ENCODE measurements at regions not wholly inside any gene's neighbourhood (a gene's known extent, or its start where the extent isn't known, plus 50 kb on each side); places are given as distances from the start of the nearest gene placed in this dataset.
"Not testable (repeated sequence)": the region's sequence is repeated elsewhere in the genome, so short reads cannot be mapped to it uniquely, and the experiment has no call there.

DNA sequence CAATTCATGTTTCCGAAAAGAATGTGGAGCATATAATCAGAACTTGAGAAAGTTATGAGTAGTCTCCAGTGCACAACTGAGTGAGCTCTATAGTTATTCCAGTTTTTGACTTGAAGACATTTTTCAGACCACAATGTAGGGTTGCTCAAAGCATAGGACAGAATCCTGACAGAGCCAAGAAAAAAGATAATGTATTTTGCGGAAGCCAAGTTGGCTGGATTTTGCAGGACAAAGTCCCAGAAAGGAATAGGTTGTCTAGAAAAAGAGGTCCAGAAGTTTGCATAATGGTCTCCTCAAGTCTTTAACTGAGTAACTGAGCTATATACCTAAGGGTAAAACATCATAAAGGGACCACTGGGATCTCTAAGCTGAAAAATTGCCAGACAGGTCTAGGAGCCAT is 1028.0 kb downstream of the TAF11L14 start:
- CTCF ChIA-PET, result interaction anchor here (0.6 kb wide), 1 partner anchor 269 kb away, joined by 3 read pairs; no protein-coding TSS in a partner anchor
- Histone ChIP-seq H3K36me3 (ENCODE audit: control insufficient read depth in 2 of 2, insufficient read depth in 1 of 2, low read length in 2 of 2) (no peaks in the 10 kb centered on the region), H3K4me3 (ENCODE audit: low read depth, low read length) (no peak overlapping the region), H3K9me3 (ENCODE audit: control insufficient read depth, insufficient read depth, low read depth, low read length) (no peaks in the 10 kb centered on the region), H3K27ac (ENCODE audit: extremely low read depth, low read depth, low read length) (no peak overlapping the region), H3K4me1 (ENCODE audit: control insufficient read depth, insufficient read depth, low read length) (no peaks in the 10 kb centered on the region)
- TF ChIP-seq ZNF571 (tag by site-specific recombination; IDR thresholded peaks at IDR 0.05) (no peak), RBAK (tag by site-specific recombination; IDR thresholded peaks at IDR 0.05) (no peak), ZNF292 (tag by site-specific recombination; IDR thresholded peaks at IDR 0.05; ENCODE audit: borderline replicate concordance, low read depth) (no peak), ZNF514 (tag by site-specific recombination; IDR thresholded peaks at IDR 0.05) (no peak), ZNF10 (tag by site-specific recombination; IDR thresholded peaks at IDR 0.05) (no peak)
- POLR2A ChIA-PET, result no interaction called here

GRCh38 chr5:18674212-18674611 is 1040.0 kb downstream of the TAF11L14 start:
- H3K9me3 ChIP-seq (ENCODE audit: control insufficient read depth, insufficient read depth, low read depth, low read length); H3K36me3 ChIP-seq (ENCODE audit: control insufficient read depth in 2 of 2, insufficient read depth in 1 of 2, low read length in 2 of 2); POLR2A ChIA-PET; CTCF ChIA-PET; H3K4me3 ChIP-seq (ENCODE audit: low read depth, low read length); H3K4me1 ChIP-seq (ENCODE audit: control insufficient read depth, insufficient read depth, low read length); H3K27ac ChIP-seq (ENCODE audit: extremely low read depth, low read depth, low read length): not testable (repeated sequence)

- ChIA-PET POLR2A (no interaction called here), CTCF (no interaction called here)
- Histone ChIP-seq H3K27ac (ENCODE audit: extremely low read depth, low read depth, low read length) (no peak overlapping the region), H3K4me3 (ENCODE audit: low read depth, low read length) (no peak overlapping the region), H3K4me1 (ENCODE audit: control insufficient read depth, insufficient read depth, low read length) (no peaks in the 10 kb centered on the region), H3K9me3 (ENCODE audit: control insufficient read depth, insufficient read depth, low read depth, low read length) (no peaks in the 10 kb centered on the region), H3K36me3 (ENCODE audit: control insufficient read depth in 2 of 2, insufficient read depth in 1 of 2, low read length in 2 of 2) (no peaks in the 10 kb centered on the region)
- TF ChIP-seq YY2 (tag by site-specific recombination; IDR thresholded peaks at IDR 0.05), result no peak
- TF ChIP-seq, protein P1, sequence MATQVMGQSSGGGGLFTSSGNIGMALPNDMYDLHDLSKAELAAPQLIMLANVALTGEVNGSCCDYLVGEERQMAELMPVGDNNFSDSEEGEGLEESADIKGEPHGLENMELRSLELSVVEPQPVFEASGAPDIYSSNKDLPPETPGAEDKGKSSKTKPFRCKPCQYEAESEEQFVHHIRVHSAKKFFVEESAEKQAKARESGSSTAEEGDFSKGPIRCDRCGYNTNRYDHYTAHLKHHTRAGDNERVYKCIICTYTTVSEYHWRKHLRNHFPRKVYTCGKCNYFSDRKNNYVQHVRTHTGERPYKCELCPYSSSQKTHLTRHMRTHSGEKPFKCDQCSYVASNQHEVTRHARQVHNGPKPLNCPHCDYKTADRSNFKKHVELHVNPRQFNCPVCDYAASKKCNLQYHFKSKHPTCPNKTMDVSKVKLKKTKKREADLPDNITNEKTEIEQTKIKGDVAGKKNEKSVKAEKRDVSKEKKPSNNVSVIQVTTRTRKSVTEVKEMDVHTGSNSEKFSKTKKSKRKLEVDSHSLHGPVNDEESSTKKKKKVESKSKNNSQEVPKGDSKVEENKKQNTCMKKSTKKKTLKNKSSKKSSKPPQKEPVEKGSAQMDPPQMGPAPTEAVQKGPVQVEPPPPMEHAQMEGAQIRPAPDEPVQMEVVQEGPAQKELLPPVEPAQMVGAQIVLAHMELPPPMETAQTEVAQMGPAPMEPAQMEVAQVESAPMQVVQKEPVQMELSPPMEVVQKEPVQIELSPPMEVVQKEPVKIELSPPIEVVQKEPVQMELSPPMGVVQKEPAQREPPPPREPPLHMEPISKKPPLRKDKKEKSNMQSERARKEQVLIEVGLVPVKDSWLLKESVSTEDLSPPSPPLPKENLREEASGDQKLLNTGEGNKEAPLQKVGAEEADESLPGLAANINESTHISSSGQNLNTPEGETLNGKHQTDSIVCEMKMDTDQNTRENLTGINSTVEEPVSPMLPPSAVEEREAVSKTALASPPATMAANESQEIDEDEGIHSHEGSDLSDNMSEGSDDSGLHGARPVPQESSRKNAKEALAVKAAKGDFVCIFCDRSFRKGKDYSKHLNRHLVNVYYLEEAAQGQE (tag by site-specific recombination; IDR thresholded peaks at IDR 0.05), result no peak
- TF ChIP-seq ZNF626 (tag by site-specific recombination; IDR thresholded peaks at IDR 0.05), result no peak
- TF ChIP-seq ZBTB11 (tag by site-specific recombination; conservative IDR thresholded peaks at IDR 0.05; ENCODE audit: low read depth), result no peak
- TF ChIP-seq ZNF248 (tag by site-specific recombination; IDR thresholded peaks at IDR 0.05), result no peak
- TF ChIP-seq, protein P2, sequence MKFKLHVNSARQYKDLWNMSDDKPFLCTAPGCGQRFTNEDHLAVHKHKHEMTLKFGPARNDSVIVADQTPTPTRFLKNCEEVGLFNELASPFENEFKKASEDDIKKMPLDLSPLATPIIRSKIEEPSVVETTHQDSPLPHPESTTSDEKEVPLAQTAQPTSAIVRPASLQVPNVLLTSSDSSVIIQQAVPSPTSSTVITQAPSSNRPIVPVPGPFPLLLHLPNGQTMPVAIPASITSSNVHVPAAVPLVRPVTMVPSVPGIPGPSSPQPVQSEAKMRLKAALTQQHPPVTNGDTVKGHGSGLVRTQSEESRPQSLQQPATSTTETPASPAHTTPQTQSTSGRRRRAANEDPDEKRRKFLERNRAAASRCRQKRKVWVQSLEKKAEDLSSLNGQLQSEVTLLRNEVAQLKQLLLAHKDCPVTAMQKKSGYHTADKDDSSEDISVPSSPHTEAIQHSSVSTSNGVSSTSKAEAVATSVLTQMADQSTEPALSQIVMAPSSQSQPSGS (tag by site-specific recombination; IDR thresholded peaks at IDR 0.05; ENCODE audit: low read depth), result no peak
- no peak for TF ChIP-seq KLF7 (tag by site-specific recombination; IDR thresholded peaks at IDR 0.05; ENCODE audit: borderline replicate concordance)
- no peak for TF ChIP-seq ZNF510 (tag by site-specific recombination; IDR thresholded peaks at IDR 0.05; ENCODE audit: insufficient replicate concordance)
- TF ChIP-seq ZNF23 (tag by site-specific recombination; IDR thresholded peaks at IDR 0.05; ENCODE audit: borderline replicate concordance), result no peak
- TF ChIP-seq ZNF610 (tag by site-specific recombination; IDR thresholded peaks at IDR 0.05; ENCODE audit: borderline replicate concordance), result no peak
- TF ChIP-seq ZNF664 (tag by site-specific recombination; IDR thresholded peaks at IDR 0.05), result no peak
- TF ChIP-seq ZBTB7A (tag by site-specific recombination; IDR thresholded peaks at IDR 0.05; ENCODE audit: low read depth), result no peak
- TF ChIP-seq ZNF148 (tag by site-specific recombination; IDR thresholded peaks at IDR 0.05; ENCODE audit: borderline replicate concordance), result no peak
- no peak for TF ChIP-seq ZNF768 (tag by site-specific recombination; IDR thresholded peaks at IDR 0.05)
- no peak for TF ChIP-seq ZNF426 (tag by site-specific recombination; IDR thresholded peaks at IDR 0.05)
- no peak for TF ChIP-seq GFI1B (tag by site-specific recombination; IDR thresholded peaks at IDR 0.05)
- TF ChIP-seq ZNF223 (tag by site-specific recombination; IDR thresholded peaks at IDR 0.05), result no peak
These were observed 1040.8 kb downstream of the TAF11L14 start for GRCh38 chr5:18675041-18675440.

All from HEK293 (cell line).